IPS-15b (cell line): ENCODE measurements at regions not wholly inside any gene's neighbourhood (a gene's known extent, or its start where the extent isn't known, plus 50 kb on each side); places are given as distances from the start of the nearest gene placed in this dataset.

ENCODE experiments used
- H3K27me3 ChIP-seq: one replicate; pipeline ENCODE4 v1.6.1; 2013; ENCODE audit warnings: low read length; ENCODE audit not compliant: control insufficient read depth, insufficient read depth
- H3K36me3 ChIP-seq: one replicate; pipeline ENCODE4 v1.6.1; 2013; ENCODE audit warnings: low read length; ENCODE audit not compliant: control insufficient read depth, insufficient read depth
- H3K4me1 ChIP-seq: one replicate; pipeline ENCODE4 v1.6.1; 2013; ENCODE audit warnings: mild to moderate bottlenecking, low read length; ENCODE audit not compliant: control insufficient read depth, insufficient read depth
- H3K4me3 ChIP-seq: one replicate; pipeline ENCODE4 v1.5.1; 2013; ENCODE audit warnings: low read depth, low read length
- H3K9ac ChIP-seq: one replicate; pipeline ENCODE4 v1.6.1; 2013; ENCODE audit warnings: low read depth, mild to moderate bottlenecking, low read length
- H3K9me3 ChIP-seq: one replicate; pipeline ENCODE4 v1.6.1; 2013; ENCODE audit warnings: mild to moderate bottlenecking, low read length; ENCODE audit not compliant: control insufficient read depth, insufficient read depth

- Histone ChIP-seq H3K4me1 (no peaks in the 10 kb centered on the region), H3K4me3 (no peak overlapping the region), H3K9me3 (no peaks in the 10 kb centered on the region), H3K27me3 (no peaks in the 10 kb centered on the region), H3K9ac (no peak overlapping the region), H3K36me3 (peaks cover 12% of the 10 kb centered on the region)
These were observed 201.0 kb downstream of the GLI2 start for GRCh38 chr2:120936476-120937334.

GRCh38 chr2:120937686-120938044, 202.0 kb downstream of the GLI2 start:
- no peaks in the 10 kb centered on the region for H3K9me3 ChIP-seq
- H3K4me3 ChIP-seq, result no peak overlapping the region
- H3K36me3 ChIP-seq, result peaks cover 14% of the 10 kb centered on the region
- H3K4me1 ChIP-seq, result no peaks in the 10 kb centered on the region
- H3K9ac ChIP-seq, result no peak overlapping the region
- no peaks in the 10 kb centered on the region for H3K27me3 ChIP-seq

- no peaks in the 10 kb centered on the region for H3K27me3 ChIP-seq
- no peaks in the 10 kb centered on the region for H3K4me1 ChIP-seq
- peaks cover 16% of the 10 kb centered on the region for H3K36me3 ChIP-seq
- H3K9me3 ChIP-seq, result no peaks in the 10 kb centered on the region
- H3K4me3 ChIP-seq, result no peak overlapping the region
- no peak overlapping the region for H3K9ac ChIP-seq
These were observed 202.5 kb downstream of the GLI2 start for GRCh38 chr2:120938045-120938771.

GRCh38 chr2:120939595-120940318, 204.1 kb downstream of the GLI2 start:
- Histone ChIP-seq H3K36me3 (peaks cover 13% of the 10 kb centered on the region), H3K9ac (no peak overlapping the region), H3K4me1 (no peaks in the 10 kb centered on the region), H3K4me3 (no peak overlapping the region), H3K9me3 (no peaks in the 10 kb centered on the region), H3K27me3 (no peaks in the 10 kb centered on the region)

- peaks cover 8% of the 10 kb centered on the region for H3K36me3 ChIP-seq
- no peak overlapping the region for H3K4me3 ChIP-seq
- H3K4me1 ChIP-seq, result no peaks in the 10 kb centered on the region
- H3K27me3 ChIP-seq, result no peaks in the 10 kb centered on the region
- no peak overlapping the region for H3K9ac ChIP-seq
- H3K9me3 ChIP-seq, result no peaks in the 10 kb centered on the region
These were observed 204.6 kb downstream of the GLI2 start for GRCh38 chr2:120940319-120940696.

GRCh38 chr2:120940726-120941256, 205.1 kb downstream of the GLI2 start:
- Histone ChIP-seq H3K9ac (no peak overlapping the region), H3K27me3 (no peaks in the 10 kb centered on the region), H3K9me3 (no peaks in the 10 kb centered on the region), H3K4me3 (no peak overlapping the region), H3K4me1 (no peaks in the 10 kb centered on the region), H3K36me3 (peaks cover 8% of the 10 kb centered on the region)

GRCh38 chr2:120941571-120942120, 206.0 kb downstream of the GLI2 start:
- Histone ChIP-seq H3K4me1 (no peaks in the 10 kb centered on the region), H3K9me3 (no peaks in the 10 kb centered on the region), H3K36me3 (peaks cover 14% of the 10 kb centered on the region), H3K4me3 (no peak overlapping the region), H3K9ac (no peak overlapping the region), H3K27me3 (no peaks in the 10 kb centered on the region)

GRCh38 chr2:120942658-120943057, 207.0 kb downstream of the GLI2 start:
- no peak overlapping the region for H3K9ac ChIP-seq
- no peak overlapping the region for H3K4me3 ChIP-seq
- no peaks in the 10 kb centered on the region for H3K4me1 ChIP-seq
- H3K9me3 ChIP-seq, result no peaks in the 10 kb centered on the region
- no peaks in the 10 kb centered on the region for H3K27me3 ChIP-seq
- H3K36me3 ChIP-seq, result peaks cover 14% of the 10 kb centered on the region

- Histone ChIP-seq H3K4me3 (no peak overlapping the region), H3K9ac (no peak overlapping the region), H3K27me3 (no peaks in the 10 kb centered on the region), H3K36me3 (peaks cover 14% of the 10 kb centered on the region), H3K9me3 (no peaks in the 10 kb centered on the region), H3K4me1 (no peaks in the 10 kb centered on the region)
These were observed 207.9 kb downstream of the GLI2 start for GRCh38 chr2:120943403-120944034.

GRCh38 chr2:120944575-120944974, 208.9 kb downstream of the GLI2 start:
- H3K27me3 ChIP-seq, result no peaks in the 10 kb centered on the region
- H3K9me3 ChIP-seq, result no peaks in the 10 kb centered on the region
- peaks cover 14% of the 10 kb centered on the region for H3K36me3 ChIP-seq
- no peak overlapping the region for H3K4me3 ChIP-seq
- no peaks in the 10 kb centered on the region for H3K4me1 ChIP-seq
- no peak overlapping the region for H3K9ac ChIP-seq

GRCh38 chr2:120945091-120945490, 209.4 kb downstream of the GLI2 start:
- Histone ChIP-seq H3K36me3 (peaks cover 14% of the 10 kb centered on the region), H3K9ac (no peak overlapping the region), H3K27me3 (no peaks in the 10 kb centered on the region), H3K4me3 (no peak overlapping the region), H3K4me1 (no peaks in the 10 kb centered on the region), H3K9me3 (no peaks in the 10 kb centered on the region)
